A673 (cell line): ENCODE measurements at regions not wholly inside any gene's neighbourhood (a gene's known extent, or its start where the extent isn't known, plus 50 kb on each side); places are given as distances from the start of the nearest gene placed in this dataset.
"Not testable (repeated sequence)": the region's sequence is repeated elsewhere in the genome, so short reads cannot be mapped to it uniquely, and the experiment has no call there.

Source experiments
- BruUV-seq: library from RNA; stranded (reverse); fragments of 400-500 nt; replicated peaks from 2 replicates; lab custom pipeline; 2021; lab: Mats Ljungman, UMichigan
- CTCF ChIA-PET: fragments of 300-600 bp; sonication (Branson Sonifier 250); formaldehyde crosslinking; loops from one replicate; lab custom pipeline; 2022; ENCODE audit warnings: antibody characterized with exemption; lab: Charles Lee
- POLR2A ChIA-PET: fragments of 300-600 bp; sonication (Branson Sonifier 250); formaldehyde crosslinking; loops from one replicate; lab custom pipeline; 2022; ENCODE audit warnings: antibody characterized with exemption; ENCODE audit not compliant: low non-redundant PET; lab: Charles Lee
- DNase-seq: peaks from one replicate; pipeline ENCODE4 v3.0.0-alpha.2; 2015; ENCODE audit warnings: low spot score
- H3K27ac ChIP-seq: fragments of 200-600 bp; sonication (generic); 2 replicates; pipeline ENCODE4 v1.5.1; 2016; ENCODE audit warnings: mixed run types, low read depth, mild to moderate bottlenecking, mixed read lengths, antibody characterized with exemption, low read length; ENCODE audit not compliant: poor library complexity, severe bottlenecking
- H3K27me3 ChIP-seq: fragments of 200-600 bp; sonication (generic); replicated peaks from 2 replicates; pipeline ENCODE4 v1.6.1; 2017; ENCODE audit warnings: mixed run types, low read depth, mild to moderate bottlenecking, mixed read lengths, antibody characterized with exemption, low read length; ENCODE audit not compliant: insufficient read depth, poor library complexity
- H3K36me3 ChIP-seq: fragments of 200-600 bp; sonication (generic); 2 replicates; pipeline ENCODE4 v1.6.1; 2016; ENCODE audit warnings: mixed run types, mild to moderate bottlenecking, mixed read lengths, antibody characterized with exemption, low read length; ENCODE audit not compliant: insufficient read depth, poor library complexity, severe bottlenecking
- H3K4me1 ChIP-seq: fragments of 200-600 bp; sonication (generic); 2 replicates; pipeline ENCODE4 v1.6.1; 2017; ENCODE audit warnings: mixed run types, mild to moderate bottlenecking, mixed read lengths, antibody characterized with exemption, low read length; ENCODE audit not compliant: insufficient read depth, poor library complexity, severe bottlenecking
- H3K4me3 ChIP-seq: fragments of 200-600 bp; sonication (generic); 2 replicates; pipeline ENCODE4 v1.5.1; 2016; ENCODE audit warnings: low read depth, mixed run types, mild to moderate bottlenecking, mixed read lengths, low read length; ENCODE audit not compliant: poor library complexity, severe bottlenecking
- H3K9me3 ChIP-seq: fragments of 200-600 bp; sonication (generic); 2 replicates; pipeline ENCODE4 v1.6.1; 2016; ENCODE audit warnings: mixed run types, low read depth, mild to moderate bottlenecking, mixed read lengths, antibody characterized with exemption, low read length; ENCODE audit not compliant: poor library complexity, severe bottlenecking
- CTCF ChIP-seq: fragments of 300-800, 200-600 bp; sonication (generic); conservative IDR thresholded peaks from 2 replicates; pipeline ENCODE4 v1.5.1; 2017; ENCODE audit warnings: low read depth, mild to moderate bottlenecking, antibody characterized with exemption, low read length, moderate library complexity, mixed read lengths
- EZH2 ChIP-seq: fragments of 200-600 bp; sonication (generic); IDR thresholded peaks from 2 replicates; pipeline ENCODE4 v1.6.1; 2017; ENCODE audit warnings: borderline replicate concordance, low read depth, mild to moderate bottlenecking, mixed read lengths, antibody characterized with exemption, low read length; ENCODE audit not compliant: poor library complexity, severe bottlenecking
- intact Hi-C: fragments of 100-400 bp; cut with micrococcal nuclease; formaldehyde crosslinking; loops from one replicate; pipeline ENCODE4 v1.10.0; 2022; ENCODE audit not compliant: unreplicated experiment

DNA sequence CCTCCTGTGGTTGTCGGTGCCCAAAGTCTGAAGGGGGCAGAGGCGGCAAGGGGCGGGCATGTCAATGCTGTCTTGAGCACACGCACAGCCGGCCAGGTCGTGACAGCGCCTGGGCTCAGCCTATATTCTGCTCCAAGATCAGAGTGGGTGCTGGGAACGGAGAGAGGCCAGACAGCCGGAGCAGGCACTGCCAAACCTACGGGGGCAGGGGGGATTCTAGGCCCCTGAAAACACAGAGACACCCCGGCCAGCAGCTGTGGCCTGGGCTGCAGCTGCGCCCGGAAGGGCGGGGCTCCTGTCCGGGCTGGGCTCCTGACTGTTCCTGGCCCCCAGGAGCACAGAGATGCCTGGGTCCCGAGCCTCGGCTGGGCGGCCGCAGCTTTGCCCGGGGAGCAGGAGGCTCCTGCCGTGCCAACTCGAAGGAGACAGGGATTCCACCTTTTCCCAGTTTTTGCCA lies 2662.9 kb upstream of the PCDH20 start:
- BruUV-seq: no TSS peak
- H3K36me3 ChIP-seq: peaks cover 48% of the 10 kb centered on the region
- peaks cover 27% of the 10 kb centered on the region for H3K9me3 ChIP-seq
- ChIA-PET CTCF (no interaction called here), POLR2A (no interaction called here)
- TF ChIP-seq EZH2: no peak
- TF ChIP-seq CTCF: no peak
- no peak overlapping the region for H3K4me3 ChIP-seq
- no peak overlapping the region for H3K27ac ChIP-seq
- intact Hi-C loops: no loop called here
- no peaks in the 10 kb centered on the region for H3K4me1 ChIP-seq
- DNase-seq: no peak
- H3K27me3 ChIP-seq: no peaks in the 10 kb centered on the region

DNA sequence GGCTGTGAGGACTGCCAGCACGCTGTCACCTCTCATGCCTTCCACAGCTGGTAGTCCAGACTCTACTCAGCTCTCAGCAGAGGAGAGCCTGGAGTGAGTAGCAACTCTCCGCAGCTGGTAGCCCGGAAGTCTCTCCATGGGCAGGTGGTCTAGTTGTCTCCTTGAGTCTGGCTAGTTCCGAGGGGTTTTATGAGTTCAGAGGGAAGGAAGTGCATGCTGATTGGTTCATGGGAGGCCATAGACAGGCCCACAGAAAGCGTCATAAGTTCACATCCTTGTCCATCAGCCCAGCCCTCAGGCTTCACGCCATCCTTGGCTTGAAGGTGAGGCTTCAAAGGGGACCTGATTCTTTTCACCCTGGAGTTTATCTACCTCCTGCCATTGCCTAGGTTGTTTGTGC lies 2662.4 kb upstream of the PCDH20 start:
- Histone ChIP-seq H3K4me3 (no peak overlapping the region), H3K27me3 (no peaks in the 10 kb centered on the region), H3K9me3 (peaks cover 22% of the 10 kb centered on the region), H3K36me3 (peaks cover 47% of the 10 kb centered on the region), H3K27ac (no peak overlapping the region), H3K4me1 (no peaks in the 10 kb centered on the region)
- ChIA-PET CTCF (no interaction called here), POLR2A (no interaction called here)
- TF ChIP-seq CTCF (no peak), EZH2 (no peak)
- BruUV-seq: no TSS peak
- intact Hi-C loops: no loop called here
- DNase-seq: no peak

GRCh38 chr13:64077132-64077835 lies 2661.6 kb upstream of the PCDH20 start:
- intact Hi-C loops, BruUV-seq, CTCF ChIA-PET, H3K27me3 ChIP-seq, DNase-seq, H3K27ac ChIP-seq, H3K4me1 ChIP-seq, H3K4me3 ChIP-seq: not testable (repeated sequence)
- Histone ChIP-seq H3K36me3 (peaks cover 42% of the 10 kb centered on the region), H3K9me3 (peaks cover 15% of the 10 kb centered on the region)
- POLR2A ChIA-PET: interaction anchor here (0.6 kb wide), 1 partner anchor 47 kb away, joined by 3 read pairs; no protein-coding TSS in a partner anchor
